SU-DHL-6 (cell line): ENCODE measurements at regions not wholly inside any gene's neighbourhood (a gene's known extent, or its start where the extent isn't known, plus 50 kb on each side); places are given as distances from the start of the nearest gene placed in this dataset.
"Not testable (repeated sequence)": the region's sequence is repeated elsewhere in the genome, so short reads cannot be mapped to it uniquely, and the experiment has no call there.

Experiments
- H2AFZ ChIP-seq: fragments of 200-600 bp; sonication (generic); 2 replicates; pipeline ENCODE4 v1.6.1; 2014; ENCODE audit warnings: low read depth, mild to moderate bottlenecking, moderate library complexity, mixed read lengths, antibody characterized with exemption, low read length; ENCODE audit not compliant: severe bottlenecking
- H3F3A ChIP-seq: fragments of 200-600 bp; shearing (Covaris generic); 2 replicates; pipeline ENCODE4 v1.6.0; 2016; ENCODE audit warnings: antibody characterized with exemption, mild to moderate bottlenecking; ENCODE audit not compliant: insufficient read depth
- H3K27ac ChIP-seq: fragments of 200-600 bp; sonication (generic); 2 replicates; pipeline ENCODE4 v1.5.1; 2016; ENCODE audit warnings: low read depth, mild to moderate bottlenecking, low read length, moderate library complexity, mixed read lengths
- H3K27me3 ChIP-seq: fragments of 200-600 bp; sonication (generic), shearing (Covaris generic); 2 replicates; pipeline ENCODE4 v1.6.0; 2014; ENCODE audit warnings: mild to moderate bottlenecking, low read length
- H3K36me3 ChIP-seq: fragments of 200-600 bp; sonication (generic); 2 replicates; pipeline ENCODE4 v1.6.1; 2014; ENCODE audit warnings: mild to moderate bottlenecking, low read length, mixed read lengths
- H3K4me2 ChIP-seq: fragments of 300-600, 200-600 bp; shearing (Covaris generic), sonication (generic); 2 replicates; pipeline ENCODE4 v1.6.0; 2014; ENCODE audit warnings: low read length, low read depth, mild to moderate bottlenecking; ENCODE audit not compliant: poor library complexity, severe bottlenecking
- H3K4me3 ChIP-seq: fragments of 200-600 bp; sonication (generic); 2 replicates; pipeline ENCODE4 v1.5.1; 2014; ENCODE audit warnings: antibody characterized with exemption, low read length, mild to moderate bottlenecking, mixed read lengths; ENCODE audit not compliant: insufficient read depth, poor library complexity, severe bottlenecking
- H3K79me2 ChIP-seq: fragments of 200-600 bp; sonication (generic); 2 replicates; pipeline ENCODE4 v1.6.1; 2014; ENCODE audit warnings: mild to moderate bottlenecking, low read length, moderate library complexity; ENCODE audit not compliant: insufficient read depth
- H3K9ac ChIP-seq: fragments of 200-600 bp; sonication (generic); 2 replicates; pipeline ENCODE4 v1.7.0; 2014; ENCODE audit warnings: mild to moderate bottlenecking, low read length
- H3K9me2 ChIP-seq: fragments of 200-600 bp; sonication (generic); replicated peaks from 2 replicates; pipeline ENCODE4 v1.6.1; 2014; ENCODE audit warnings: low read length; ENCODE audit not compliant: insufficient read depth
- H3K9me3 ChIP-seq: fragments of 200-600 bp; sonication (generic); 2 replicates; pipeline ENCODE4 v1.6.1; 2014; ENCODE audit warnings: low read length, mixed read lengths; ENCODE audit not compliant: insufficient read depth
- H4K20me1 ChIP-seq: fragments of 200-600 bp; sonication (generic); 2 replicates; pipeline ENCODE4 v1.6.1; 2014; ENCODE audit warnings: low read depth, mild to moderate bottlenecking, antibody characterized with exemption, low read length, moderate library complexity, mixed read lengths
- EZH2phosphoT487 ChIP-seq: fragments of 200-600 bp; sonication (generic), shearing (Covaris generic); conservative IDR thresholded peaks from 2 replicates; pipeline ENCODE4 v1.6.1; 2018; ENCODE audit warnings: mild to moderate bottlenecking, antibody characterized with exemption, low read length, moderate library complexity, mixed read lengths
- TF ChIP-seq, protein P1 (sequence below): fragments of 200-600 bp; sonication (generic); IDR thresholded peaks from one replicate; pipeline ENCODE4 v1.5.1; 2017; ENCODE audit warnings: antibody characterized with exemption, mild to moderate bottlenecking, low read length, moderate library complexity; ENCODE audit not compliant: insufficient read depth, poor library complexity, severe bottlenecking

DNA sequence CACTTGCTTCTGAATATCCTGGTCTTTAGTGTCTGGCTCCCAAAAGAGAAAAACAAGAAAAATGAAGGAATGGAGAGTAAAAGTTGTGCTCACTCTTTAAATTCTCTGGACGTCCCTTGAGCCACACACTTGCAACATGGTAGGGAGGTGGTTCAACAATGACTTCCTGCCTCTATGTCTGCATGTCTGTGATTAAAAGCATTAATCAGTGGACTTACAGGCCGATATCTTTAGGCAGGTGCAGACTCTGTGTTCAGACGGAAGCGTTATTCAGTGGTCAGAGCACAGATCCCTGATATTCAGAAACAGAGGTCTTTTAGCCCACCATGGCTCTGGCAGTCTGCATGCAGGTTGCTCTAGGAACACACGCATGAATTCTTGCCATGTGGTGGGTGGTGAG is 1920.0 kb upstream of the RAG2 start:
- no peak for TF ChIP-seq EZH2phosphoT487
- TF ChIP-seq, protein P1, sequence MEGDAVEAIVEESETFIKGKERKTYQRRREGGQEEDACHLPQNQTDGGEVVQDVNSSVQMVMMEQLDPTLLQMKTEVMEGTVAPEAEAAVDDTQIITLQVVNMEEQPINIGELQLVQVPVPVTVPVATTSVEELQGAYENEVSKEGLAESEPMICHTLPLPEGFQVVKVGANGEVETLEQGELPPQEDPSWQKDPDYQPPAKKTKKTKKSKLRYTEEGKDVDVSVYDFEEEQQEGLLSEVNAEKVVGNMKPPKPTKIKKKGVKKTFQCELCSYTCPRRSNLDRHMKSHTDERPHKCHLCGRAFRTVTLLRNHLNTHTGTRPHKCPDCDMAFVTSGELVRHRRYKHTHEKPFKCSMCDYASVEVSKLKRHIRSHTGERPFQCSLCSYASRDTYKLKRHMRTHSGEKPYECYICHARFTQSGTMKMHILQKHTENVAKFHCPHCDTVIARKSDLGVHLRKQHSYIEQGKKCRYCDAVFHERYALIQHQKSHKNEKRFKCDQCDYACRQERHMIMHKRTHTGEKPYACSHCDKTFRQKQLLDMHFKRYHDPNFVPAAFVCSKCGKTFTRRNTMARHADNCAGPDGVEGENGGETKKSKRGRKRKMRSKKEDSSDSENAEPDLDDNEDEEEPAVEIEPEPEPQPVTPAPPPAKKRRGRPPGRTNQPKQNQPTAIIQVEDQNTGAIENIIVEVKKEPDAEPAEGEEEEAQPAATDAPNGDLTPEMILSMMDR, result no peak

DNA sequence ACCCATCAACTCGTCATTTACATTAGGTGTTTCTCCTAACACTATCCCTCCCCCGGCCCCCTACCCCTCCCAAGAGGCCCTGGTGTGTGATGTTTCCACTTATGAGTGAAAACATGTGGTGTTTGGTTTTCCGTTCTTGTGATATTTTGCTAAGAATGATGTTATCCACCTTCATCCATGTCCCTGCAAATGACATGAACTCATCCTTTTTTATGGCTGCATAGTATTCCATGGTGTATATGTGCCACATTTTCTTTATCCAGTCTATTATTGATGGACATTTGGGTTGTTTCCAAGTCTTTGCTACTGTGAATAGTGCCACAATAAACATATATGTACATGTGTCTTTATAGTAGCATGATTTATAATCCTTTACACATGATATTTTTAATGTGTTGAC is 1914.8 kb upstream of the RAG2 start:
- not testable (repeated sequence) for H3K9ac ChIP-seq, H3K27me3 ChIP-seq, H3K9me3 ChIP-seq, H3K79me2 ChIP-seq, H3K4me3 ChIP-seq, H3K36me3 ChIP-seq, H3K9me2 ChIP-seq, H3F3A ChIP-seq, H2AFZ ChIP-seq, H3K27ac ChIP-seq, H4K20me1 ChIP-seq, H3K4me2 ChIP-seq

More for the DNA sequence above, 1920.0 kb upstream of the RAG2 start:
- Histone ChIP-seq H3K27ac (no peak overlapping the region), H3K9me2 (no peaks in the 10 kb centered on the region), H4K20me1 (no peaks in the 10 kb centered on the region), H3K9ac (no peak overlapping the region), H3K27me3 (no peaks in the 10 kb centered on the region), H3K36me3 (no peaks in the 10 kb centered on the region), H3K9me3 (no peaks in the 10 kb centered on the region), H3K4me2 (no peak overlapping the region), H2AFZ (no peak overlapping the region), H3F3A (no peaks in the 10 kb centered on the region), H3K4me3 (no peak overlapping the region), H3K79me2 (no peaks in the 10 kb centered on the region)

DNA sequence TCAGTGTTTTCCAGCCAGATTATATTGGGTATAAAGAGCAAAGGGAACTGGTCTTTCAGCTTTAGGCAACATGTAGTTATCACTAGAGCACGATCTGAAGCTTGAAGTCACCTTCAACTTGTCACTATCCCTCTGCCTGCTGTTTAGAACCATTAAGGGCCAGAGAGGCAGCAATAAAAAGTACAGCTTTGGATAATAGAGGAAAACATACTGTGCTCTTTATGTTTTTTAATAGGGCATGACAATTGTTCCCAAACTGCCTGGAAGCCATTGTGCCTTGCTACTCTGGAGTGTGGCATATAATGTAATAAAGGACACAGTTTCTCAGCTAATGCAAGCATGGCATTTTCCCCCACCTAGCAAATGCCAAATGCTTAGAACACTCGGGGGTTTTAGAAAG is 1912.0 kb upstream of the RAG2 start:
- no peaks in the 10 kb centered on the region for H3K36me3 ChIP-seq
- H4K20me1 ChIP-seq, result no peaks in the 10 kb centered on the region
- H2AFZ ChIP-seq, result no peak overlapping the region
- H3K79me2 ChIP-seq, result no peaks in the 10 kb centered on the region
- no peak overlapping the region for H3K4me2 ChIP-seq
- no peak overlapping the region for H3K4me3 ChIP-seq
- H3K9me3 ChIP-seq, result no peaks in the 10 kb centered on the region
- H3K9me2 ChIP-seq, result no peaks in the 10 kb centered on the region
- no peak for TF ChIP-seq EZH2phosphoT487
- H3K27me3 ChIP-seq, result no peaks in the 10 kb centered on the region
- no peak overlapping the region for H3K9ac ChIP-seq
- no peaks in the 10 kb centered on the region for H3F3A ChIP-seq
- no peak overlapping the region for H3K27ac ChIP-seq

DNA sequence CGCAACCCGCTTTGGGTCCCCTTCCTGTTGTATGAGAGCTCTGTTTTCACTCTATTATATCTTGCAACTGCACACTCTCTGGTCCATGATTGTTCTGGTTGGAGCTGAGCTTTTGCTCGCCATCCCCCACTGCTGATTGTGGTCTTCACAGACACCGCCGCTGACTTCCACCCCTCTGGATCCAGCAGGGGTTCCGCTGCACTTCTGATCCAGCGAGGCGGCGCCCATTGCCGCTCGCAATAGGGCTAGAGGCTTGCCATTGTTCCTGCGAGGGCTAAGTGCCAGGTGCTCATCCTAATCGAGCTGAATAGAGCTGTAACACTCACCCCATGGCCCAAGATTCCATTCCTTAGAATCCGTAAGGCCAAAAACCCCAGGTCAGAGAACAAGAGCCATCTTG is 1905.8 kb upstream of the RAG2 start:
- TF ChIP-seq, protein P1, result no peak
- no peak for TF ChIP-seq EZH2phosphoT487
- Histone ChIP-seq H3K4me3 (no peak overlapping the region), H3K4me2 (no peak overlapping the region), H3K36me3 (no peaks in the 10 kb centered on the region), H3K9me3 (no peaks in the 10 kb centered on the region), H3K9ac (no peak overlapping the region), H3K27ac (no peak overlapping the region), H4K20me1 (no peaks in the 10 kb centered on the region), H3K9me2 (no peaks in the 10 kb centered on the region), H3F3A (no peaks in the 10 kb centered on the region), H2AFZ (no peak overlapping the region), H3K27me3 (no peaks in the 10 kb centered on the region), H3K79me2 (no peaks in the 10 kb centered on the region)
